ENCODE measurements at regions not wholly inside any gene's neighbourhood (a gene's known extent, or its start where the extent isn't known, plus 50 kb on each side); places are given as distances from the start of the nearest gene placed in this dataset.

GRCh38 chr18:37630334-37630733, 64.7 kb upstream of the CELF4 start:
- TF ChIP-seq SP1 (IDR thresholded peaks at IDR 0.05) = no peak
- no peak for TF ChIP-seq ELF4 (IDR thresholded peaks at IDR 0.05)
- no peak for TF ChIP-seq PKNOX1 (IDR thresholded peaks at IDR 0.05)
- TF ChIP-seq BHLHE40 (IDR thresholded peaks at IDR 0.05; ENCODE audit: borderline replicate concordance) = no peak
- no peak for TF ChIP-seq CTBP1 (IDR thresholded peaks at IDR 0.05; ENCODE audit: borderline replicate concordance)
- no peak for TF ChIP-seq FOXM1 (IDR thresholded peaks at IDR 0.05; ENCODE audit: borderline replicate concordance)
- TF ChIP-seq ZNF384 (IDR thresholded peaks at IDR 0.05) = no peak
- TF ChIP-seq TARDBP (IDR thresholded peaks at IDR 0.05) = no peak
- no peak for TF ChIP-seq FOXK2 (IDR thresholded peaks at IDR 0.05)

Data from HEK293T (cell line).